Stimulated activated CD4-positive, alpha-beta T cell treated with anti-CD3 and anti-CD28 coated beads, Interleukin-4, amount 100 ng/mL, for 4 hours (primary cell): ENCODE measurements at regions not wholly inside any gene's neighbourhood (a gene's known extent, or its start where the extent isn't known, plus 50 kb on each side); places are given as distances from the start of the nearest gene placed in this dataset.

ENCODE experiments used
- DNase-seq, 2 experiments: peaks; one replicate each; pipeline ENCODE4 v3.0.0-alpha.2; 2020

DNA sequence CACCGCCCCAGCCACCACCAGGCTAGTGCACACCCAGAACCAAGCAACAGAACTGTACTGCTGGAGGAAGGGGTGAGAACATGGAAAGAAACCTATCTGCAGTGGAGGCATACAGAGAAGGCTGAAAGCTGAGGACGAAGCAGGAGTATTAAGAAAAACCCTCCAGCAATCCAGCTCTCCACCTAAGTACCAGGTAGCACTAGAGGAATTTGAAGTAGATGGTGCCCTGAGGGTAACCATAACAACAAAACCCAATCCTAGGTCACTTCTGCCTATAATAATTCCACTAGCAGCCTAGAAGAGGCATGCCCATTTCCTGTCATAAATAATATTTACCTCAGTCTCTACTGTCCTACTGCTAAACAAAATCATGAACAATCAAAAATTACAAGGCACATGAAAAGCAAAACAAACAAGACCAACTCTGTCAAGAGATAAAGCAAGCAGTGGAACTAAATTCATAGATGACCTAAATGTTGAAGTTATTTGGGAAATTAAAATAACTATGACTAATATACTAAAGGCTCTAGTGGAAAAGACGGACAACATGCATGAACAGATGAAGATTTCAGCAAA, 51.1 kb downstream of the HYCC1 start:
- no peak for DNase-seq

DNA sequence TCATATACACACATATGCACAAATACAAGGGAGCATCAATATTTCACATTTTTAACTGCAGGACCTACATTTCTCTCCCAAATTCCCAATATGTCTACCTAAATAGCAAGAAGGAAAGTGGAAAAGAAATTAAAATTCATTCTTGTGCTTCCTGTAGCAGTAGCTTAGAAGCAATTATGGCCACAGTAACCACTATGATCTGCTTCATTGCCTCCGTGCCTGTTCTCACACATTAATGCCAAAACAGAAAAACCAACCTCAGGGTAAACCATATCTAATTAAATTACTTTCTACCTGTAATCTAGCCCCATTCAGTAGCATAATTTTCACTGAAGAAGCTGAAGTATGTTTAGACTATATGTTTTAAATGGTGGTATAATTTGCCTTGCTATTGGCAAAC, 55.2 kb downstream of the HYCC1 start:
- no peak for DNase-seq

DNA sequence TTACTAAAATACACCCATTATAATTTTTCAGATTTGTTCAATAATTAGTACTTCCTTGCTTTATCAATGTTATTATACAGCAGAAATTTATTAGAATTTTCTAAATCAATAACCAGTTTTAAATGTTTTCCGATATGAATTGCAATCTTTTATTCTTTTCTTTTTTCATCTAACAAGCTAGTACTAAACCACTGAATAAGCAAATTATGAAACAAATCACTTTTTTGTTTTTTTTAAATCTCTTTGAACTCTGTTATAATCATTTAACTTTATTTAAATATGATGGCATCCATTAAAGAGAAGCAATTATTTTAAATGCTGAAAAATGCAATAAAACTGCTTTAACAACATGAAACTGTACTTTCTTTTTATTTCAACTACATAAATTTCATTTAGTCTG, 59.7 kb downstream of the HYCC1 start:
- no peak for DNase-seq

DNA sequence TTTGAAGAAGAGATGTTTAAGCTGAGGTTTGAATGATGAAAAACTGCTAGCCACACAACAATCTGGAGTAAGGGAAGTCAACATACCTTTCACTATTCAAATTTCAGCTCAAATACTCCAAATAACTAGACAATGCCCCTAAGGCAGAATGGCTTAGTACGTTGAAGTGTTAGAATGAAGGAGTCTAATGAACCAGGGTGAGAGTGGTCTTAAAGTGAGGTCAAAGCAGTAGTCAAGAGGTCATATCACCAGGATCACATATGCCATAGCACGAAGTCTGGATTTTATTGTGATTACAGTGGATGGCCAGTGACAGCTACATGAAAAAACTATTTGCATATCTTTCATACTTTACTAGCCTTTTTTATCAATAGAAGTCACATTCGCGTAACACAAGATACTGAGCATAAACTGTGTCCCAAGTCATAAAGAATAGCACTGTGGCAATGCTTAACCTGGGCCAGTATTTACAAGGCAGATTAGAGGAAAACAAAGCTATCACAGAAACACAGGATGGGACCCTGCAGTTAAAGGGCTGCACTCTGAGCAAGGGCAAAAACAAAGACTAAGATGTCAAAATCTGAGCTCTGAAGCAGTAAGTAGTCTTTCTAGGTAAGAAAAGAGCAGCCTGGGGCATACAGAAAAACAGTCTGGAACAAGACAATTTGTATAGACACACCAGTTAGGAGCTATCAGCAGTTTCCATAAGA, 61.5 kb downstream of the HYCC1 start:
- DNase-seq: no peak

DNA sequence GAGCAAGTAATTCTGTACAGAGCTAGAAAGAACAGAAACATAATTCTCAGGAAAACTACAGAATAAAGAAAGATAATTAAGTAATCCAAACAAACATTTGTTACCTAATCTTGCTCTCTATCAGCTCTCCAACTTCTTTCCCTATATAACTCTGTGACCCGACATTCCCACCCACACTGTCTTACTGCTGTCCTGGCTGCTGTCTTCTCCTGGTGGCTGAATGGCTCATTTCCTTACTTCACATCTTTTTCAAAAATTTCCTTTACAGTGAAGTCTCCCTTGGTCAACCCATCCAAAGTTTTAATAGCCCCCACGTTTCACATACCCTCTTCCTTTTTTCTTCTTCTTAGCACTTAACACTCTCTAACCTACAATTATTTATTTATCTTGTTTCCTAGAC, 64.0 kb downstream of the HYCC1 start:
- DNase-seq: no peak

DNA sequence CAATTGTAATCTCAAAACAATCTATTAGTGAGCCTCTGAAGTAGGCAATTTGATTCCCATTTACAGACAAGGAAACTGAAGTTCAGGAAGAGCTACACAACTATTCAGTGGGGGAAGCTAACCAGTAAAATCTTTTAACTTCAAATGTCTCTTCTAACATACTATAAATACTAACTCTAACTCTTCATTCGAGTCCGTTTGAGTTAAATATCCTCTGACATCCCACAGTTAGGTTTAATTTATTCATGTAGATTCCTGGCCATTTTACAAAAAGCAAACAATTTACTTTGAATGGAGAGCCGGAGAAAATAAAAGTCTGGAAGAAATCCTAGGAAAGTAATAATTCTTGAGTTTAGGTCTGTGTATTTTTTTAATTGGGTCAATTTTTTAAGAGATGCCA, 64.7 kb downstream of the HYCC1 start:
- no peak for DNase-seq

DNA sequence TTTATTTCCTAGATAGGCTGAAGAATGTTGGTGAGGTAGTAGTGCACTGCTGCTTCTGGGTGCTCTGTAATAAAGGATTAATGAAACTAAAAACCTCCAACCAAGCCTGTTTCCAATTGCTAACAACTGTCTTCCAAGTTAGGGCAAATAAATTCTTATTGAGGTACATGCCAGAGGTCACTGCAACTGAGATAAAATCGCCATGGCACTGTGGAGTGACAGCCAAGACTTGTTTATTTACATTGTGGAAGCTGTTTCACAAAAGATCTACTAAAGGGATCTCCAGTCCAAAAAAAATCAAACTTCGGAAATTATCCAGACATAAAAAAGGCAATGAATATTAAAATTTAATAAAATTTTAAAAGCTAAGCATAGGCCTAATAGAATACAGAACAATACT, 65.2 kb downstream of the HYCC1 start:
- DNase-seq: no peak

DNA sequence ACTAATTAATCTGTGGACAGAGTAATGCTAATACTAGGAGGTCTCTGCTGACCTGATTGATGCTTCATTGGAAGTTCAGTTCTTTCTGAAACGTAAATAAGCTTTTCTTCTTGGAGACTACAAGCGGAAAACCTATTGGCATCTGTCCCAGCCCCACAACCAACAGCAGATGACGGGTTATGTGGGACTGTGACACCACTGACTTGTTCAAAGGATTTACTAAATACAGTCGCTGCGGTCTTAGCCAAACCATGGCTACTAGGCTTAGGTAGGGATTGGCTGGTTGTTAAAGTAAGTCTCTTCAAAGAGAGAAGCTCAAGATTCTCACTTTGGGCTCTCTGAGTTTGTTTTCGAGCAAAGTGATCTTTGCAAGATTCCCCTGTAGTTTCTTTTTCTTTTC, 68.3 kb downstream of the HYCC1 start:
- no peak for DNase-seq

DNA sequence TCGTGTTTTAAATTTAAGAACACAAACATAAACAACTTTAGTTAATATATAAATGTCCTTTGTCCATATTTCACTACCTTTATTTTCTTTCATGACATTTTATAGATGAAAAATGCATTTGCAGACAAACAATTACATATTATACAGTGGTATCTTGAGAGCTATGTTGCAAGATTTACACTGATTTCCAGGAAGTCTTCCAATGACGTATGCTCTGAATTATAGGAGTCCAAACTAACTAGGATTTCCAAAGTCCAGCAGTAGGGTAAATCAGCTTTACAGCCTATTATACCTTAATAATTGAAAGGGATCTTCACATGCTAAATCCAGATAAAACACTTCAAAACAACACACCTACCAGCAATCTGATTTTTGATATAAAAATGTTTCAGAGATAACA, 69.4 kb downstream of the HYCC1 start:
- DNase-seq: no peak

DNA sequence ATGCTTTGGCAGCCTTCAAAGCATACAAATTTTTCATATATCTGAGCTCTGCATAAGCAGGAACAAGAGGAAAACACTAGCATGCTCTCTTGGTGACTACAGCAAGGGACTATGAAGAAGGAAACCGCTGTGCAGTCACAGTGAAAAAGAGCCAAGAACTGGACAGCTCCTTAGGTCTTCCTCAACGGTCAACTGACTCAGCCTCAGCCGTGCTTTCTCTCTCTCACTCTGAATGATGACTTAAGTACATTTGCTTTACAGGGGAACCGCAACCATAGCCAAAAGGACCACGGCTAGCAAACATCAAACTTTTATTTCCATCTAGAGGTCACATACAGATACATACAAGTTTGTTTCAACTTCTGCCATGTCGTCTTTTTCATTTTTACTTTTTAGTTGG, 69.9 kb downstream of the HYCC1 start:
- DNase-seq: no peak

DNA sequence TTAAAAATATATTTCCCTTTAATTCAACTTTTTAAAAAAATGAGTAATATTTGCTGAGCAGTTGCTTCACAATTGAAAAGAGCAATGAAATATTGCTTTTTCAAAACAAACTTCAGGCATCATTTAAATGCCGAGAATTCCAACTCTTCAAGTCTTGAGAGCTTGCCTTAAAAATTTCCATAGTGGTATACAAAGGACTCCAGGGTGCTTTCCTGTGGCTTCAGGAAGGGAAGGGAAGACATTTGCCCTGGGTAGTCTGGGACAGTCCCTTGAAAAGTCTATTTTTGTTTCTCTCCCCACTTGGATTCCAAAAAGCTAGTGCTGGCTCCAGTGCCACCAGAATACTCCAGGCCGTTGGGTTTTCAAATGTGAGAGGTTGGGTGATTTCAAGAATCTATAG, 71.7 kb downstream of the HYCC1 start:
- no peak for DNase-seq

DNA sequence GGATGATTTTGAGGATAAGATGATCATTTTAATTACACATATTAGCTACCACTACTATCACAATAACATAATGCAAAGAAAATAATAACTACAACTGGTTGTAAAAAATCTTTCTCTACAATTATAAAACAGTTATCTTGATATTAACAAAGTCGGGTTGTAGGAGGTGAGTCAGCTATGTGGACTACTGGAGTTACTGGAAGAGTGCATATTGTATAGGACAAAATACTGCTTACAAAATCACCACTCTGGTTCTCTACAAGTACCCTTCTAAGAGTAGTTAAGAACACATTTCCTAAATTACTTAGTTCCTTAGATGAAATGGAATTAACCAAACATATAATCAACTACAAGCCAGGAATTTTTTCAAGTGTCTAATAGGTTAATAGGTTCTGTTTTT, 74.1 kb downstream of the HYCC1 start:
- no peak for DNase-seq

DNA sequence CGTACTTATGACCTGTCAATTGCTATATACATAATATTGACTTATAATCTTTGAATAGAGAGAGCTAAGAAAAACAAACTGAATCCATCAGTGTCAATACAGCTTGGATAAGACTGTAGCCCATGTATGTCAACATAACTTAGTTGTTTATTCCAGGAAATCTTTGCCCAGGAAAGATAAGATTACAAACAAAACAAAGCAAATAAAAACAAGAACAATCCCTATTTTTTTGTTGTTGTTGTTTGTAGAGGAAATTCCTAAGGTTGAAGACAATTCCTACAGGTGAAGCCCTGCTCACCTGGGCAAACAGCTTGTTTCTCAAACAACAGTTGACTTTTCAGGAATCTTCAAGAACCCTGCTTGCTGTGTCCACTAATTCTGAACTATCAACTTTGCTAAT, 76.0 kb downstream of the HYCC1 start:
- DNase-seq: no peak

DNA sequence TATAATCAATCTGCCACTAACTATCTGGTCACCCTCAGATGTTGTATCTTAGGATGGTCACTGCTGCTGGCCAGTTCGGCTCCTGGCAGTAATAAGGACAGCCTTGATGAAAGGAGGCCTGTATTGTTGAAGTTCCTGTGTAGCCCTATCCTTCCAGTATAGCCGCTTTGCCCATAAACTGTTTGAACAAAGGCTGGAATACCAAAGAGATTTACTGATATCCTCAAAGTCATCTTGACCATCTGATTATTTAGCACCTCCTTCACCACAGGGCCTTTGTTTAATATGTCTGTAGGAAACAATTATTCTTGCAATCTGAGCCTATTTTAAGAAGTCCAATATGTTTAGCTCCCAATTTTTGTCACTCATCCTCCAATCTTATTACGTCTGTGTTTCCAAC, 77.7 kb downstream of the HYCC1 start:
- DNase-seq: no peak

DNA sequence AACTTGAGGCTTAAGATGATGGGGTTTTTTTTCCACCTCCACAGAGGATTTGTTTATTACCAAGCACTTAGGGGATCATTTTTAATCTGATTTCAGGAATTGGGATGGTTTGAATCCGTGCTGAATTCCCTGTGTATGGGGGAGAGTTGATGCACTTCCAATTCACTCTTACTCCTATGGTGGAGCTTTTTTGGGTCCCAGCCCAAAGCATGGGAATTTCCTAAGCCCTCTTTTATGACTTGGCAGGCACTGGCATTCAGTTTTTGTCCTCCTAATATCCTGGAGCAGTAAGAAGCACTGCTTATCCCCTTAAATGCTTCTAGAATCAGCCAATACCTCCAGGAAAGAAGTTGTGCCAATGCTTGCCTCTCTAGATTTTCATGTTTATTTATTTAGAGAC, 78.7 kb downstream of the HYCC1 start:
- no peak for DNase-seq

DNA sequence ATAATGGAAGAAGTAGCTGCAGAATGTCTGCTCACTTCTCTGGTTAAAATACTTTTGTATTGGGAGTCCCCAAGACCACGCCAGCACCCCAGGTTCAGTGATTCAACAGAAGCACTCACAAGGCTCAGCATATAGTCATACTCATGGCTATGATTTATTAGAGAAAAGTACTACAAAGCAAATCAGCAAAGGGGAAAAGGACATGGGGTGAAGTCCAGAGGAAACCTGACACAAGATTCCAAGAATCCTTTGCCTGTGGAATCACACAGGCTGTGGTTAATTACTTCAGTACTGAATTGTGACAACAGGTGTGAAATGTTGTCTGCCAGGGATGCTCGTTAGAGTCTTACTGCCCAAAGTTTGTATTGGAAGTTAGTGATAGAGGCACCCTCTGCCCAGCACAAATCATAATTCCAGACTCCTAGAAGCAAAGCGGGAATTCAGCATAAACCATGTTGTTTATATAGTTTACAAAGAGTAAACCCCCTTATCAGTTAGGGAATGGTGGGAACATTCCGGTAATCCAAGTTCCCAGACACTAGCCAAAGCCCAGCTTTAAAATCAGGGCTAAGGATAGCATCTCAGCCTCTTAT, 79.4 kb downstream of the HYCC1 start:
- no peak for DNase-seq

DNA sequence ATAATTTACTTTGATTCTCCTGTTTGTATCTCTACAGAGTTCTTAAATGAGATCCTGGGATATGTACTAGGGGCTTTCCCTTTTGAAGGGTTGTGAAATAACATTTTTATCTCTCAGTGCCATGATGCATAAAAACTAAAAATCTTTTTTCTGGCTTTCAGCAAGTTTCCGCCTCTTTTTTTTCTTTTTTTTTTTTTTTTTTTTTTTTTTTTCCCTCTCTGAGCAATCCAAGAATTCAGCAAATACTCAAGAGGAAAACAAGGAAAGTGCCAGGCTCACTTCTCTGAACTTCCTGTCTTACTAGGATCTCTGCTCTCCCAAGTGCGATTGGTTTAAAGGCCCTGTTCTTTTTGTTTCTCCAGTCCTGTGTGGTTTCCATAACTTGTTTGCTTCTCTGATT, 79.9 kb downstream of the HYCC1 start:
- DNase-seq: no peak

DNA sequence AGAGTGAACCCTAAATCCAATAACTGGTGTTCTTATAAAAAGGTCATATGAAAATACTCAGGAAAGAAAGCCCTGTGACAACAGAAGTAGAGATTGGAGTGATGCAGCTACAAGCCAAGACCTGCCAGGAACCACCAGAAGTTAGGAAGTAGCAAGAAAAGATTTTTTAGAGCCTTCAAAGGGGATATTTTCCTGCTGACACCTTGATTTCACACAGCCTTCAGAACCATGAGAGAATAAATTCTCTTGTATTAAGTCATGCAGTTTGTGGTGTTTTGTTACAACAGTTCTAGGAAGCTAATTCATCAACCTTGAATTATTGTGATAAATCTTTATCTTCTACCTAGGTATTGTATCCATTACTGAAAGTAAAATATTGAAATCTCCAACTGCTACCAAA, 81.0 kb downstream of the HYCC1 start:
- DNase-seq: no peak

DNA sequence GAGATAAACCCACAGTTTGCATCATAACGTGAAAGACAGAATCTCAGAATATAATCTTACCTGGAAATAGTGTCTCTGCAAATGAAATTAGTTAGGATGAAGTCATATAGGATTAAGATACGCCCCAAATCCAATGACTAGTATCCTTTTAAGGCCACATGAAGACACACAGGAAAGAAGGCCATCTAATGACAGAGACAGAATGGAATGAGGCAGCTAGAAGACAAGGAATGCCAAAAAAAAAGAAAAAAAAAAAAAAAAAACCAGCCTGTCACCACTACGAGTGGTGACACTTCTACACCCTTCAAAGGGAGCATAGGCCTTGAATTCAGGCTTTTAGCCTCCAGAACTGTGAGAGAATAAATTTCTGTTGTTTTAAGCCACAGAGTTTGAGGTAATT, 82.9 kb downstream of the HYCC1 start:
- no peak for DNase-seq

DNA sequence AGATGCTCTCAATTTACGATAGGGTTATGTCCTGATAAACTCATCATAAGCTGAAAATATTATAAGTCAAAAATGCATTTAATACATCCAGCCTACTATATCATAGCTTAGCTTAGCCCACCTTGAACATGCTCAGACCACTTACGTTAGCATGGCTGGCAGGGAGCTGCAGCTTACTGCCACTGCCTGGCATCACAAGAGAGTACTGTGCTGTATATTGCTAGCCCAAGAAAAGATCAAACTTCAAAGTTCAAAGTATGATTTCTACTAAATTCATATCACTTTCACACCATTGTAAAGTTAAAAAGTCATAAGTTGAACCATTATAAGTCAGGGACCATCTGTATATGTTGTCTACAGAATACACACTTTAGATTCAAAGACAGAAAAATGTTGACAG, 91.6 kb downstream of the HYCC1 start:
- DNase-seq: no peak

DNA sequence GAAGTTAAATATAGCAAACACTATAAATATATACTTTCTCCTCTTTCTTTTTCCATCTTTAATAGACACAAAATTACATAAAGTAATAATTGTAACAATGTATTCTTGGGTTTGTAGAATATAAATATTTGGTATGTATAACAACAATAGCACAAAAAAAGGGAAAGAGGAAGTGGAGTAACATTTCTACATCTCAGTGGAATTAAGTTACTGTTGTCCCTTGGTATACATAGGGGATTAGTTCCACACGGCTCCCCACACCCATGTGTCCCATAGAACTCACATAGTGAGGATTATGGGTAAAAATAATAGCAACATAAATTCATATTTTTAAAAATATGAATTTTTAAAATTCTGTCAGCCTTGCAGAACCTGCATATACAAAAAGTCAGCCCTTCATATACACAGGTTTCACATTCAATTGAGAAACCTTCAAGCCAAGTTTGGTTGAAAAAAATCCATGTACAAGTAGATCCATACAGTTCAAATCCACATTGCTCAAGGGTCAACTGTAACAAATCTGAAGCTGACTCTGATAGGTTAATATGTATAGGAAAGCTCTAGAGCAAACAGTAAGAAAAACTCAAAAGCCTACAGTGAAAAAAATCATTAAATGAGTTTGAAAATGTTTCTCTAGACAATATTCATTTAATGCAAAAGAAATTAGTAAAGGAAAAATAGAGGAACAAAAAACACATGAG, 92.4 kb downstream of the HYCC1 start:
- no peak for DNase-seq

DNA sequence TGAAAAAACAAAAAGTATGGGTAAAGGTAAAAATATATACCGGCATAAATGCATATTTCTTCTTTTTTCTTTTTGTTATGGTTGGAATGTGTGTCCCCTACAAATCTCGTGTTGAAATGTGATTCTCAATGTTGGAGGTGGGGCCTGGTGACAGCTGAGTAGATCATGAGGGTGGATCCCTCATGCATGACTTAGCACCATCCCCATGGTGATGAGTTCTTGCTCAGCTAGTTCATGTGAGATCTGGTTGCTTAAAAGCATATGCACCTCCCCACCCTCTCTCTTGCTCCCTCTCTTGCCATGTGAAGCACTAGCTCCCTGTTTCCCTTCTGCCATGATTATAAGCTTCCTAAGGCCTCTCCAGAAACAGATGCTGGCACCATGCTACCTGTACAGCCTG, 93.3 kb downstream of the HYCC1 start:
- no peak for DNase-seq

DNA sequence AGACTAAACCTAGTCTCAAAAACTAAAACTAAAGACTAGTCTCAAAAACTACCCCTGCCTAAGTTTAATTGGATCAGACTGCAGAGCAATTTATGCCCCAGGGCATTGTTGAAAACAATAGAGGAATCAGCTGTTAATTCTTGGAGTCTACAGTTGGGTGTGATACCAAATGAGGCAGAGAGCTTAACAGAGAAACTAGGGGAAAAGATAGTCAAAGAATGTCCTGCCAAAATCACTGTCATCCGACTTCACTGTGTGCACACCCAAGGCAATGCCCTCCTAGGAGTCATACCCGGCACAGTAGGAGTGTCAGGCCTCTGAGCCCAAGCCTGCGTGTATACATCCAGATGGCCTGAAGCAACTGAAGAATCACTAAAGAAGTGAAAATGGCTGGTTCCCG, 90.5 kb upstream of the TOMM7 start:
- no peak for DNase-seq

DNA sequence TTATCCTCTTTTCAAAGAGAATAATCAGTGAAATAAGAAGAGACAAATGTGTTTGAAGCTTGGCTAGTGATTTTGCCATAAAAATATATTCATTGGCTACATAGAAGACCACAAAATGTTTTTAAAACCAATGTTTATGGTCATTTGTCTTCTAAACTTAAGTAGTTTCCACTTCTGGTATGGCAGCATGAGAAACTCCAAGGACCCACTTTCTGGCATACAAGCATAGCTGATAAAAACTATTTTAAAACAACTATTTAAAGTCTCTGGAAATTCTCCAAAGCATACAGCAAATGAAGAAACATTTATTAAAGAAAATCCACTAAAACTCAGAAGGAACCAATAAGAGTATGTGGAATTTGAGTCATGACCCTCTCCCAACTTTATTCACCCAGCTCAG, 89.2 kb upstream of the TOMM7 start:
- no peak for DNase-seq
